A673 (cell line): ENCODE measurements at regions not wholly inside any gene's neighbourhood (a gene's known extent, or its start where the extent isn't known, plus 50 kb on each side); places are given as distances from the start of the nearest gene placed in this dataset.

Experiments
- BruUV-seq: library from RNA; stranded (reverse); fragments of 400-500 nt; replicated peaks from 2 replicates; lab custom pipeline; 2021; lab: Mats Ljungman, UMichigan
- CTCF ChIA-PET: fragments of 300-600 bp; sonication (Branson Sonifier 250); formaldehyde crosslinking; loops from one replicate; lab custom pipeline; 2022; ENCODE audit warnings: antibody characterized with exemption; lab: Charles Lee
- POLR2A ChIA-PET: fragments of 300-600 bp; sonication (Branson Sonifier 250); formaldehyde crosslinking; loops from one replicate; lab custom pipeline; 2022; ENCODE audit warnings: antibody characterized with exemption; ENCODE audit not compliant: low non-redundant PET; lab: Charles Lee
- DNase-seq: peaks from one replicate; pipeline ENCODE4 v3.0.0-alpha.2; 2015; ENCODE audit warnings: low spot score
- H3K27ac ChIP-seq: fragments of 200-600 bp; sonication (generic); 2 replicates; pipeline ENCODE4 v1.5.1; 2016; ENCODE audit warnings: mixed run types, low read depth, mild to moderate bottlenecking, mixed read lengths, antibody characterized with exemption, low read length; ENCODE audit not compliant: poor library complexity, severe bottlenecking
- H3K27me3 ChIP-seq: fragments of 200-600 bp; sonication (generic); replicated peaks from 2 replicates; pipeline ENCODE4 v1.6.1; 2017; ENCODE audit warnings: mixed run types, low read depth, mild to moderate bottlenecking, mixed read lengths, antibody characterized with exemption, low read length; ENCODE audit not compliant: insufficient read depth, poor library complexity
- H3K36me3 ChIP-seq: fragments of 200-600 bp; sonication (generic); 2 replicates; pipeline ENCODE4 v1.6.1; 2016; ENCODE audit warnings: mixed run types, mild to moderate bottlenecking, mixed read lengths, antibody characterized with exemption, low read length; ENCODE audit not compliant: insufficient read depth, poor library complexity, severe bottlenecking
- H3K4me1 ChIP-seq: fragments of 200-600 bp; sonication (generic); 2 replicates; pipeline ENCODE4 v1.6.1; 2017; ENCODE audit warnings: mixed run types, mild to moderate bottlenecking, mixed read lengths, antibody characterized with exemption, low read length; ENCODE audit not compliant: insufficient read depth, poor library complexity, severe bottlenecking
- H3K4me3 ChIP-seq: fragments of 200-600 bp; sonication (generic); 2 replicates; pipeline ENCODE4 v1.5.1; 2016; ENCODE audit warnings: low read depth, mixed run types, mild to moderate bottlenecking, mixed read lengths, low read length; ENCODE audit not compliant: poor library complexity, severe bottlenecking
- H3K9me3 ChIP-seq: fragments of 200-600 bp; sonication (generic); 2 replicates; pipeline ENCODE4 v1.6.1; 2016; ENCODE audit warnings: mixed run types, low read depth, mild to moderate bottlenecking, mixed read lengths, antibody characterized with exemption, low read length; ENCODE audit not compliant: poor library complexity, severe bottlenecking
- CTCF ChIP-seq: fragments of 300-800, 200-600 bp; sonication (generic); conservative IDR thresholded peaks from 2 replicates; pipeline ENCODE4 v1.5.1; 2017; ENCODE audit warnings: low read depth, mild to moderate bottlenecking, antibody characterized with exemption, low read length, moderate library complexity, mixed read lengths
- EZH2 ChIP-seq: fragments of 200-600 bp; sonication (generic); IDR thresholded peaks from 2 replicates; pipeline ENCODE4 v1.6.1; 2017; ENCODE audit warnings: borderline replicate concordance, low read depth, mild to moderate bottlenecking, mixed read lengths, antibody characterized with exemption, low read length; ENCODE audit not compliant: poor library complexity, severe bottlenecking
- intact Hi-C: fragments of 100-400 bp; cut with micrococcal nuclease; formaldehyde crosslinking; loops from one replicate; pipeline ENCODE4 v1.10.0; 2022; ENCODE audit not compliant: unreplicated experiment

GRCh38 chr11:80538040-80538439 lies 1097.2 kb upstream of the TENM4 start:
- no peak for DNase-seq
- TF ChIP-seq CTCF (no peak), EZH2 (no peak)
- no peaks in the 10 kb centered on the region for H3K9me3 ChIP-seq
- H3K4me3 ChIP-seq = no peak overlapping the region
- no peak overlapping the region for H3K27ac ChIP-seq
- intact Hi-C loops = no loop called here
- BruUV-seq = no TSS peak
- H3K4me1 ChIP-seq = no peaks in the 10 kb centered on the region
- ChIA-PET POLR2A (no interaction called here), CTCF (no interaction called here)
- no peaks in the 10 kb centered on the region for H3K36me3 ChIP-seq
- H3K27me3 ChIP-seq = no peaks in the 10 kb centered on the region

DNA sequence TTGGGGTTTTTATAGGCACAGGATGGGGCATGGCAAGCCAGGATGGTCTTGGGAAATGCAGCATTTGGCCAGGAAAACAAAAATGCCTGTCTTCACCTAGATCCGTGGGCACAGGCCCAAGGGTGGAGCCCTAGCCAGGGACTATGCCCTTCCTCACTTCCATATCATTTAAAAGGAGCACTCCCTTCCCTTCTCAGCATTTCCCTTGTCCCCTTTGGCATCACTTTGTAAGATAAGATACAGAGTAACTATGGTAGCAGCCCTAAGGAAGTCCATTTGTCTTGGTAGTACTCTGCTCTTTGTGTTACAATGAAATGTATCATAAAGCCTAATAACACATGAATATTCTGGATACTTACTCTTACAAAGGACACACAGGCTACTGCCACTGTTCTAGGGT lies 1092.6 kb upstream of the TENM4 start:
- no peaks in the 10 kb centered on the region for H3K9me3 ChIP-seq
- no peak for DNase-seq
- no peak overlapping the region for H3K4me3 ChIP-seq
- intact Hi-C loops = no loop called here
- no peak for TF ChIP-seq CTCF
- TF ChIP-seq EZH2 = no peak
- no peaks in the 10 kb centered on the region for H3K4me1 ChIP-seq
- H3K27ac ChIP-seq = no peak overlapping the region
- no peaks in the 10 kb centered on the region for H3K36me3 ChIP-seq
- ChIA-PET POLR2A (no interaction called here), CTCF (no interaction called here)
- no peaks in the 10 kb centered on the region for H3K27me3 ChIP-seq
- BruUV-seq = no TSS peak

DNA sequence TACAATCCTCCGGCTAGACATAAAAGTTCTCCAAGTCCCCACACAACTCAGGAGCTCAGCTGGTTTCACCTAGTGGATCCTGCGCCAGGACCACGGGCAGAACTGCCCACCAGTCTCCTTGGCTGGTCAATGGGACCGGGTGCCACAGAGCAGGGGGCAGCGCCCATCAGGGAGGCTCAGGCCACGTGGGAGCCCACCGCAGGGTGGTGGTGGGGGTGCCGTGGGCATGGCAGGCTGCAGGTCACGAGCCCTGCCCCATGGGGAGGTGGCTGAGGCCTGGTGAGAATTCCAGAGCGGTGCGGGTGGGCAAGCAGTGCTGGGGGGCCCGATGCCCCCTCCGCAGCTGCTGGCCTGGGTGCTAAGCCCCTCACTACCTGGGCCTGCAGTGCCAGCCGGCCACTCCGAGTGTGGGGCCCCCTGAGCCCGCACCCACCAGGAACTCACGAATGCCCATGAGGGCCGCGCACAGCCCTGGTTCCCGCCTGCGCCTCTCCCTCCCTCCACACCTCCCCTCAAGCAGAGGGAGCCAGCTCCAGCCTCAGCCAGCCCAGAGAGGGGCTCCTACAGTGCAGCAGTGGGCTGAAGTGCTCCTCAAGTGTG lies 1091.9 kb upstream of the TENM4 start:
- Histone ChIP-seq H3K27me3 (no peaks in the 10 kb centered on the region), H3K4me1 (no peaks in the 10 kb centered on the region), H3K9me3 (no peaks in the 10 kb centered on the region), H3K36me3 (no peaks in the 10 kb centered on the region), H3K27ac (no peak overlapping the region), H3K4me3 (no peak overlapping the region)
- ChIA-PET CTCF (no interaction called here), POLR2A (no interaction called here)
- no TSS peak for BruUV-seq
- no peak for DNase-seq
- TF ChIP-seq EZH2 (no peak), CTCF (no peak)
- intact Hi-C loops = no loop called here
